Activated CD4-positive, alpha-beta T cell treated with anti-CD3 and anti-CD28 coated beads, Interleukin-2, amount 10 ng/mL, durations not matched to agents 24 days and 14 days (primary cell): ENCODE measurements at regions not wholly inside any gene's neighbourhood (a gene's known extent, or its start where the extent isn't known, plus 50 kb on each side); places are given as distances from the start of the nearest gene placed in this dataset.
"Not testable (repeated sequence)": the region's sequence is repeated elsewhere in the genome, so short reads cannot be mapped to it uniquely, and the experiment has no call there.

Source experiments
- DNase-seq: peaks from one replicate; pipeline ENCODE4 v3.0.0; 2022
- H3K27ac Mint-ChIP-seq: one replicate; pipeline ENCODE4 v1.8.0; 2022; ENCODE audit warnings: mild to moderate bottlenecking, mixed read lengths
- H3K27me3 Mint-ChIP-seq: one replicate; pipeline ENCODE4 v1.8.0; 2022; ENCODE audit warnings: mixed read lengths
- H3K36me3 Mint-ChIP-seq: one replicate; pipeline ENCODE4 v1.8.0; 2022; ENCODE audit warnings: low read depth, mild to moderate bottlenecking, mixed read lengths
- H3K4me1 Mint-ChIP-seq: one replicate; pipeline ENCODE4 v1.8.0; 2021; ENCODE audit warnings: mixed read lengths
- H3K4me3 Mint-ChIP-seq: one replicate; pipeline ENCODE4 v1.8.0; 2022; ENCODE audit warnings: mild to moderate bottlenecking, moderate library complexity, mixed read lengths
- H3K9me3 Mint-ChIP-seq: one replicate; pipeline ENCODE4 v1.8.0; 2021; ENCODE audit warnings: mixed read lengths
- intact Hi-C: fragments of 100-400 bp; cut with micrococcal nuclease; formaldehyde crosslinking; loops from one replicate; pipeline ENCODE4 v1.15.1; 2023

DNA sequence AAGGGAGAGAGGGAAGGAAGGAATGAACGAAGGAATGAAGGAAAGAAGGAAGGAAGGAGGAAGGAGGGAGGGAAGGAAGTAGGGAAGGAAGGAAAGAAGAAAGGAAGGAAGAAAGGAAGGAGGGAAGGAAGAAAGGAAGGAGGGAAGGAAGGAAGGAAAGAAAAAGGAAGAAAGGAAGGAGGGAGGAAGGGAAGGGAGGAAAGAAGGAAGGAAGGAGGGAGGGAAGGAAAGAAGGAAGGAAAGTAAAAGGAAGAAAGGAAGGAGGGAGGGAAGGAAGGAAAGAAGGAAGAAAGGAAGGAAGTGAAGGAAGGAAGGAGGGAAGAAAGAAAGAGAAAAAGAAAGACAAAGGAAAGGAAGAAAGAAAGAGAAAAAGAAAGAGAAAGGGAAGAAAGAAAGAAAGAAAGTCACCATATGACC is 442.4 kb downstream of the RBFOX1 start:
- H3K27ac Mint-ChIP-seq, result no peak overlapping the region
- H3K9me3 Mint-ChIP-seq, result peaks cover 12% of the 10 kb centered on the region
- H3K4me3 Mint-ChIP-seq, result no peak overlapping the region
- no peak for DNase-seq
- intact Hi-C loops, result no loop called here
- no peaks in the 10 kb centered on the region for H3K4me1 Mint-ChIP-seq
- no peaks in the 10 kb centered on the region for H3K36me3 Mint-ChIP-seq
- H3K27me3 Mint-ChIP-seq, result no peaks in the 10 kb centered on the region

GRCh38 chr16:7772722-7773121 is 440.1 kb downstream of the RBFOX1 start:
- no peak overlapping the region for H3K4me3 Mint-ChIP-seq
- peaks cover 6% of the 10 kb centered on the region for H3K9me3 Mint-ChIP-seq
- intact Hi-C loops, result no loop called here
- H3K36me3 Mint-ChIP-seq, result no peaks in the 10 kb centered on the region
- no peak overlapping the region for H3K27ac Mint-ChIP-seq
- H3K27me3 Mint-ChIP-seq, result no peaks in the 10 kb centered on the region
- no peak for DNase-seq
- no peaks in the 10 kb centered on the region for H3K4me1 Mint-ChIP-seq

DNA sequence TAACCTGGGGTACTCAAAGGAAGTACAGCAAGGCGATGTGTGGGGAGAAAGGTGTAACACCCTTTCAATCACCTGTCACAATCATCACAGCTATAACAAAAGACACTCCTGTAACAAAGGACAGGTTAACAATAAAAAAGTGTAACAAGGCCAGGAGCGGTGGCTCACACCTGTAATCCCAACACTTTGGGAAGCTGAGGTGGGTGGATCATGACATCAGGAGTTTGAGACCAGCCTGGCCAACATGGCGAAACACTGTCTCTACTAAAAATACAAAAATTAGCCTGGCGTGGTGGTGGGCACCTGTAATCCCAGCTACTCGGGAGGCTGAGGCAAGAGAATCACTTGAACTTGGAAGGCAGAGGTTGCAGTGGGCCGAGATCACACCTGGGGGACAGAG is 436.4 kb downstream of the RBFOX1 start:
- H3K27me3 Mint-ChIP-seq, H3K27ac Mint-ChIP-seq, H3K4me1 Mint-ChIP-seq, H3K36me3 Mint-ChIP-seq, intact Hi-C loops, H3K9me3 Mint-ChIP-seq, DNase-seq, H3K4me3 Mint-ChIP-seq: not testable (repeated sequence)

DNA sequence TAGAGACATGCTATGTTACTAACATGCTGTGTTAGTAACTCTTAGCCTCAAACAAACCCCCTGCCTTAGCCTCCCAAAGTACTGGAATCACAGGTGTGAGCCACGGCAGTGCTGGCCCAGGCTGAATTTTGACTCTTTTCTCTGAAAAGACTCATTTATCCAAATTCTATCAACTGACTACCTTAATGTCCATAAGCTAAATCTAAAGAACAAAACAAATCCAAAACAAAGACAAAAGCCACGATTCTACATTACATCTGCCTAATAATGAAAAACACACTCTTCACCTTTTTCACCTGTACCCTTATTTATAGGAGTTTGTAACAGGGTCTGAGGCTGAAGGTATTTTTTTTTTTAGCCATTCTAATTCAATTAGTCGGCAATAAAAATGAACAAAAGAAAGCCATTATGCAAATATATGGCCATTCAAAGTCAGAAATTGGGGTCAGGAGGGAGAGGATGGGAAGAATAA is 432.5 kb downstream of the RBFOX1 start:
- no peak for DNase-seq
- no peaks in the 10 kb centered on the region for H3K27me3 Mint-ChIP-seq
- H3K9me3 Mint-ChIP-seq, result peaks cover 6% of the 10 kb centered on the region
- no peaks in the 10 kb centered on the region for H3K4me1 Mint-ChIP-seq
- H3K27ac Mint-ChIP-seq, result no peak overlapping the region
- no peak overlapping the region for H3K4me3 Mint-ChIP-seq
- H3K36me3 Mint-ChIP-seq, result no peaks in the 10 kb centered on the region
- intact Hi-C loops, result no loop called here

- no peaks in the 10 kb centered on the region for H3K27me3 Mint-ChIP-seq
- H3K27ac Mint-ChIP-seq, result no peak overlapping the region
- H3K9me3 Mint-ChIP-seq, result peaks cover 8% of the 10 kb centered on the region
- no peak for DNase-seq
- no peak overlapping the region for H3K4me3 Mint-ChIP-seq
- H3K4me1 Mint-ChIP-seq, result no peaks in the 10 kb centered on the region
- H3K36me3 Mint-ChIP-seq, result no peaks in the 10 kb centered on the region
- intact Hi-C loops, result no loop called here
Measured at GRCh38 chr16:7763111-7763510, 430.5 kb downstream of the RBFOX1 start.
